ENCODE measurements at regions not wholly inside any gene's neighbourhood (a gene's known extent, or its start where the extent isn't known, plus 50 kb on each side); places are given as distances from the start of the nearest gene placed in this dataset.

DNA sequence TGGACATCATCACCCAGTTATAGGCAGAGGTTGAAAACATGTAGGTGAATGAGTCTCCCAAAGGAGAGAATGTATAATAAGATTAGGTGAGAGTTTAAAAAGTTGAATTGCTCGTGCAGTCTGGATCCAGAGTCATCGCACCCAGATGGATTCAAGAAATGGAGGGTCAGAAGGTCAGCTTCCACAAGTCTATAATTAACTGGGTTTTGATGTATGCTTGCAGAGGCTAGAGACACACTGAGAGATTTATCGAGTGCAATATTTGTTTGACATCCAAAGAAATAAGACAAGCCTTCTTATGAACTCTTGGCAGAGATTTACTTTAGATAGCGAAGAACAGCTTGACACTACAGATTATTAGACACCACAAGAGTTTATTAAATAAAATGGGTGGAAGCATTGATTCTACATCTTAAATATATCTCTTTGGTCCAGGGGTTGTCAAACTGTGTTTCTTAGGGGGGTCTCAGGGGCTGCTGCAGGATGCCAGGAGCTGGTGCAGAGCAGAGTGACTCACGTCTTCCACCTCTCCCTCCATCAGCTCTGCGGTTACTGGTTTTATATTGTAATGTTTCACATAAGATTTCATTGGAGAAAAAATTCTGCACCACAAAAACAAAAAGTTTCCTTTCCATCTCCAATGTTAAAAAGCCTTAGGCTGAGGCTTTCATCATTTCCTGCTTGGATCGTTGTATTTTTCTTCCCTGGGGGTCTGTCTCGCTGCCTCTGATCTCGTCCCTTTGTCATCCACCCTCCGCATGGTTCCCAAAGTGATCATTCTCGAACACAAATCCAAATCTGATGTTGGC lies 176.2 kb upstream of the AHI1 start:
- TF ChIP-seq, protein P1, sequence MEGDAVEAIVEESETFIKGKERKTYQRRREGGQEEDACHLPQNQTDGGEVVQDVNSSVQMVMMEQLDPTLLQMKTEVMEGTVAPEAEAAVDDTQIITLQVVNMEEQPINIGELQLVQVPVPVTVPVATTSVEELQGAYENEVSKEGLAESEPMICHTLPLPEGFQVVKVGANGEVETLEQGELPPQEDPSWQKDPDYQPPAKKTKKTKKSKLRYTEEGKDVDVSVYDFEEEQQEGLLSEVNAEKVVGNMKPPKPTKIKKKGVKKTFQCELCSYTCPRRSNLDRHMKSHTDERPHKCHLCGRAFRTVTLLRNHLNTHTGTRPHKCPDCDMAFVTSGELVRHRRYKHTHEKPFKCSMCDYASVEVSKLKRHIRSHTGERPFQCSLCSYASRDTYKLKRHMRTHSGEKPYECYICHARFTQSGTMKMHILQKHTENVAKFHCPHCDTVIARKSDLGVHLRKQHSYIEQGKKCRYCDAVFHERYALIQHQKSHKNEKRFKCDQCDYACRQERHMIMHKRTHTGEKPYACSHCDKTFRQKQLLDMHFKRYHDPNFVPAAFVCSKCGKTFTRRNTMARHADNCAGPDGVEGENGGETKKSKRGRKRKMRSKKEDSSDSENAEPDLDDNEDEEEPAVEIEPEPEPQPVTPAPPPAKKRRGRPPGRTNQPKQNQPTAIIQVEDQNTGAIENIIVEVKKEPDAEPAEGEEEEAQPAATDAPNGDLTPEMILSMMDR (IDR thresholded peaks at IDR 0.05), result no peak
- no peak for TF ChIP-seq POLR2A (IDR thresholded peaks at IDR 0.05)
